IMR-90 (cell line): ENCODE measurements at regions not wholly inside any gene's neighbourhood (a gene's known extent, or its start where the extent isn't known, plus 50 kb on each side); places are given as distances from the start of the nearest gene placed in this dataset.

ENCODE experiments used
- ATAC-seq: fragments of 200-7000 bp; cut with Tn5 transposase; 2 replicates; pipeline ENCODE4 v1.9.1; 2020; ENCODE audit warnings: low read depth, mild to moderate bottlenecking, moderate library complexity
- BruUV-seq: library from RNA; stranded (reverse); fragments of 400-500 nt; replicated peaks from 2 replicates; lab custom pipeline; 2021; lab: Mats Ljungman, UMichigan
- CTCF ChIA-PET: fragments of 300-600 bp; formaldehyde crosslinking; extraction: SDS; loops from one replicate; lab custom pipeline; 2021; ENCODE audit warnings: antibody characterized with exemption; lab: Yijun Ruan, JAX
- POLR2A ChIA-PET: fragments of 300-600 bp; sonication (Branson Sonifier 250); formaldehyde crosslinking; loops from one replicate; lab custom pipeline; 2022; ENCODE audit warnings: antibody characterized with exemption; ENCODE audit not compliant: unreplicated experiment; lab: Charles Lee
- DNase-seq: peaks from one replicate; pipeline ENCODE4 v3.0.0; 2013
- H2AFZ ChIP-seq: replicated peaks from 2 replicates; pipeline ENCODE3; 2013; ENCODE audit warnings: low read length, mild to moderate bottlenecking; ENCODE audit not compliant: poor library complexity
- H2AK5ac ChIP-seq: 2 replicates; pipeline ENCODE4 v1.6.1; 2013; ENCODE audit warnings: low read depth, low read length, inconsistent platforms
- H2AK9ac ChIP-seq: replicated peaks from 2 replicates; pipeline ENCODE3; 2013; ENCODE audit warnings: mild to moderate bottlenecking, low read depth, low read length, moderate library complexity; ENCODE audit not compliant: poor library complexity
- H2BK120ac ChIP-seq: 2 replicates; pipeline ENCODE4 v1.6.1; 2013; ENCODE audit warnings: low read depth, low read length, inconsistent platforms
- H2BK15ac ChIP-seq: 3 replicates; pipeline ENCODE4 v1.6.1; 2013; ENCODE audit warnings: low read depth, low read length, inconsistent platforms
- H2BK20ac ChIP-seq: 2 replicates; pipeline ENCODE4 v1.6.1; 2013; ENCODE audit warnings: low read depth, mild to moderate bottlenecking, inconsistent platforms, low read length, moderate library complexity
- H2BK5ac ChIP-seq: 2 replicates; pipeline ENCODE4 v1.6.1; 2013; ENCODE audit warnings: mild to moderate bottlenecking, low read depth, low read length, inconsistent platforms; ENCODE audit not compliant: poor library complexity, severe bottlenecking
- H3K14ac ChIP-seq: replicated peaks from 2 replicates; pipeline ENCODE4 v1.6.1; 2013; ENCODE audit warnings: low read depth, low read length, inconsistent platforms
- H3K18ac ChIP-seq: 2 replicates; pipeline ENCODE4 v1.6.1; 2013; ENCODE audit warnings: low read depth, low read length, control low read depth
- H3K23ac ChIP-seq: 2 replicates; pipeline ENCODE4 v1.6.1; 2013; ENCODE audit warnings: low read depth, low read length, inconsistent platforms
- H3K27ac ChIP-seq: 2 replicates; pipeline ENCODE4 v1.5.1; 2013; ENCODE audit warnings: mild to moderate bottlenecking, control low read depth, low read length; ENCODE audit not compliant: insufficient read depth
- H3K27me3 ChIP-seq: 2 replicates; pipeline ENCODE4 v1.6.1; 2013; ENCODE audit warnings: low read length; ENCODE audit not compliant: control insufficient read depth, insufficient read depth
- H3K36me3 ChIP-seq: 2 replicates; pipeline ENCODE4 v1.6.1; 2013; ENCODE audit warnings: low read length, mixed read lengths; ENCODE audit not compliant: control insufficient read depth, insufficient read depth
- H3K4ac ChIP-seq: 2 replicates; pipeline ENCODE4 v1.6.1; 2013; ENCODE audit warnings: low read depth, low read length, inconsistent platforms
- H3K4me1 ChIP-seq: 2 replicates; pipeline ENCODE4 v1.6.1; 2013; ENCODE audit warnings: low read length, mixed read lengths; ENCODE audit not compliant: control insufficient read depth, insufficient read depth
- H3K4me2 ChIP-seq: 2 replicates; pipeline ENCODE4 v1.6.1; 2013; ENCODE audit warnings: low read depth, mild to moderate bottlenecking, control low read depth, low read length, moderate library complexity
- H3K4me3 ChIP-seq: 2 replicates; pipeline ENCODE4 v1.5.1; 2013; ENCODE audit warnings: low read depth, mild to moderate bottlenecking, control low read depth, low read length, moderate library complexity; ENCODE audit not compliant: insufficient read depth
- H3K56ac ChIP-seq: 2 replicates; pipeline ENCODE4 v1.6.1; 2013; ENCODE audit warnings: low read length, inconsistent platforms; ENCODE audit not compliant: insufficient read depth; ENCODE audit errors: extremely low read depth
- H3K79me1 ChIP-seq, 2 experiments: 2 replicates each; pipeline ENCODE4 v1.6.1; 2013; ENCODE audit warnings: low read length in 2 of 2, inconsistent platforms in 1 of 2, low read depth in 1 of 2
- H3K9ac ChIP-seq: 2 replicates; pipeline ENCODE4 v1.6.1; 2013; ENCODE audit warnings: low read depth, low read length, control low read depth
- H3K9me1 ChIP-seq: 2 replicates; pipeline ENCODE4 v1.6.1; 2013; ENCODE audit warnings: low read length, inconsistent platforms; ENCODE audit not compliant: insufficient read depth
- H3K9me3 ChIP-seq: 2 replicates; pipeline ENCODE4 v1.6.1; 2013; ENCODE audit warnings: low read length; ENCODE audit not compliant: control insufficient read depth, insufficient read depth
- H4K20me1 ChIP-seq: 2 replicates; pipeline ENCODE4 v1.6.1; 2013; ENCODE audit warnings: low read length, inconsistent platforms; ENCODE audit not compliant: insufficient read depth
- H4K5ac ChIP-seq: 2 replicates; pipeline ENCODE4 v1.6.1; 2013; ENCODE audit warnings: mild to moderate bottlenecking, low read depth, low read length, control low read depth
- H4K8ac ChIP-seq, 2 experiments: 2 replicates each; pipeline ENCODE4 v1.6.1; 2013; ENCODE audit warnings: low read depth in 2 of 2, low read length in 2 of 2, control low read depth in 1 of 2, inconsistent platforms in 1 of 2
- H4K91ac ChIP-seq: 2 replicates; pipeline ENCODE4 v1.6.1; 2013; ENCODE audit warnings: low read depth, low read length, inconsistent platforms; ENCODE audit not compliant: insufficient read depth
- BHLHE40 ChIP-seq: fragments of 150-350 bp; IDR thresholded peaks from 2 replicates; pipeline ENCODE4 v1.6.1; 2016; ENCODE audit warnings: mild to moderate bottlenecking, low read depth, low read length
- CEBPB ChIP-seq: IDR thresholded peaks from 2 replicates; pipeline ENCODE4 v1.6.1; 2012; ENCODE audit warnings: low read depth, low read length, improper control_type of control experiment
- CHD1 ChIP-seq: IDR thresholded peaks from 2 replicates; pipeline ENCODE4 v1.6.1; 2012; ENCODE audit warnings: low read depth, low read length, improper control_type of control experiment
- CTCF ChIP-seq: conservative IDR thresholded peaks from 2 replicates; pipeline ENCODE4 v1.5.1; 2012; ENCODE audit warnings: mild to moderate bottlenecking, low read depth, low read length, improper control_type of control experiment
- FOS ChIP-seq: fragments of 150-350 bp; IDR thresholded peaks from 2 replicates; pipeline ENCODE4 v1.6.1; 2016; ENCODE audit warnings: low read depth, low read length
- MAFK ChIP-seq: IDR thresholded peaks from 2 replicates; pipeline ENCODE4 v1.6.1; 2012; ENCODE audit warnings: low read depth, low read length, improper control_type of control experiment
- MAZ ChIP-seq: IDR thresholded peaks from 2 replicates; pipeline ENCODE4 v1.6.1; 2012; ENCODE audit warnings: low read depth, mild to moderate bottlenecking, low read length, improper control_type of control experiment, moderate library complexity, borderline replicate concordance
- MXI1 ChIP-seq: IDR thresholded peaks from 2 replicates; pipeline ENCODE4 v1.6.1; 2012; ENCODE audit warnings: low read depth, mild to moderate bottlenecking, low read length, moderate library complexity, borderline replicate concordance
- NFE2L2 ChIP-seq: fragments of 150-350 bp; IDR thresholded peaks from 2 replicates; pipeline ENCODE4 v1.6.1; 2016; ENCODE audit warnings: low read depth, mild to moderate bottlenecking, low read length
- POLR2A ChIP-seq: IDR thresholded peaks from 2 replicates; pipeline ENCODE4 v1.6.1; 2012; ENCODE audit warnings: mild to moderate bottlenecking, low read depth, low read length
- RAD21 ChIP-seq: IDR thresholded peaks from 2 replicates; pipeline ENCODE4 v1.6.1; 2012; ENCODE audit warnings: low read length, improper control_type of control experiment
- RCOR1 ChIP-seq: IDR thresholded peaks from 2 replicates; pipeline ENCODE4 v1.6.1; 2012; ENCODE audit warnings: mild to moderate bottlenecking, low read length, improper control_type of control experiment; ENCODE audit not compliant: insufficient replicate concordance
- RFX5 ChIP-seq: IDR thresholded peaks from 2 replicates; pipeline ENCODE4 v1.8.0; 2012; ENCODE audit warnings: low read depth, mild to moderate bottlenecking, low read length, moderate library complexity
- SMC3 ChIP-seq: fragments of 150-350 bp; IDR thresholded peaks from 2 replicates; pipeline ENCODE4 v1.6.1; 2016; ENCODE audit warnings: low read depth, mild to moderate bottlenecking, antibody characterized with exemption, low read length, moderate library complexity
- USF2 ChIP-seq: fragments of 150-350 bp; IDR thresholded peaks from 2 replicates; pipeline ENCODE4 v1.6.1; 2017; ENCODE audit warnings: mild to moderate bottlenecking, antibody characterized with exemption, low read length, low read depth
- WGBS, 2 experiments: methylation state at CpG; one replicate each; pipeline versions ENCODE4 v1.1.5 to v1.1.7; 2013; ENCODE audit warnings: missing lambda C conversion rate in 2 of 2; ENCODE audit not compliant: insufficient read length in 1 of 2; ENCODE audit errors: extremely low coverage in 2 of 2; 5-methylcytosine and 5-hydroxymethylcytosine counted together
- dilution Hi-C: fragments of 300-500 bp; cut with HindIII; formaldehyde crosslinking; loops from one replicate; pipeline ENCODE4 v1.14.3; 2018; ENCODE audit warnings: low sequenced_read_pairs; ENCODE audit not compliant: unreplicated experiment
- in situ Hi-C: fragments of 300-500 bp; cut with MboI; formaldehyde crosslinking; loops from 3 replicates; pipeline ENCODE4 v1.14.3; 2019; ENCODE audit warnings: low sequenced_read_pairs, inconsistent platforms, mixed read lengths
- intact Hi-C: fragments of 100-400 bp; cut with micrococcal nuclease; formaldehyde crosslinking; loops from 2 replicates; pipeline ENCODE4 v1.10.0; 2022
- TF ChIP-seq, protein P1 (sequence below): fragments of 150-350 bp; IDR thresholded peaks from 2 replicates; pipeline ENCODE4 v1.6.1; 2016; ENCODE audit warnings: low read depth, mild to moderate bottlenecking, low read length, moderate library complexity, borderline replicate concordance

DNA sequence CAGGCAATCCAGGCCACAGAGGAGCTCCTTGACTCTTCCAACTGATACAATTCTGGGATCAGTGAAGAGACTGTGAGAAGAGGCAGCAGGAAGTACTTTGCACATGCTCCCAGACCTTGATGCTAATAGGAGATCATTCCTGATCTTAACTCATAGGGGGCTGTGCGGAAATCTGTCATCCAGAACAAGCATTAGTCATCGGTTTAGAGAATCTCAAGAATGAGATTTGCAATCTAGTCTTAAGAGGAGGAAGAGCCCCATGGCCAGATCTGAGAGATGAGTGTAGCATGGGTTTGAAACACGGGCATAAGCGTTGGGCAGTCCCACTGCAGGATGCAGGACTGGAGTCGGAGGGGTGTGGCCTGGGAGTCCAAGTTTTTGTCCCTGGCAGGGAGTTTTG is 1081.1 kb downstream of the NAALADL2 start:
- no peak overlapping the region for H3K4me2 ChIP-seq
- H3K14ac ChIP-seq, result no peak overlapping the region
- H3K9me3 ChIP-seq, result peaks cover 10% of the 10 kb centered on the region
- 0 out of 2 replicates have a peak overlapping the region, but pooled peaks have one; percentile 41 for H2BK120ac ChIP-seq
- intact Hi-C loops, result no loop called here
- POLR2A ChIA-PET, result no interaction called here
- H3K36me3 ChIP-seq, result no peaks in the 10 kb centered on the region
- DNase-seq, result peak; percentile 46
- no peak for ATAC-seq
- no peak overlapping the region for H3K18ac ChIP-seq
- no TSS peak for BruUV-seq
- no peak overlapping the region for H4K91ac ChIP-seq
- no peak overlapping the region for H4K5ac ChIP-seq
- no peak overlapping the region; the same call in 1 of the 2 replicates for H3K4ac ChIP-seq
- no peaks in the 10 kb centered on the region for H3K9me1 ChIP-seq
- in situ Hi-C loops, result no loop called here
- H3K23ac ChIP-seq, result no peak overlapping the region
- no peaks in the 10 kb centered on the region for H3K79me1 ChIP-seq
- dilution Hi-C loops, result no loop called here
- no peaks in the 10 kb centered on the region for H3K4me1 ChIP-seq
- no peaks in the 10 kb centered on the region for H4K20me1 ChIP-seq
- no peak overlapping the region for H3K9ac ChIP-seq
- TF ChIP-seq CEBPB, result no peak
- TF ChIP-seq USF2, result no peak
- TF ChIP-seq SMC3, result no peak
- TF ChIP-seq, protein P1, sequence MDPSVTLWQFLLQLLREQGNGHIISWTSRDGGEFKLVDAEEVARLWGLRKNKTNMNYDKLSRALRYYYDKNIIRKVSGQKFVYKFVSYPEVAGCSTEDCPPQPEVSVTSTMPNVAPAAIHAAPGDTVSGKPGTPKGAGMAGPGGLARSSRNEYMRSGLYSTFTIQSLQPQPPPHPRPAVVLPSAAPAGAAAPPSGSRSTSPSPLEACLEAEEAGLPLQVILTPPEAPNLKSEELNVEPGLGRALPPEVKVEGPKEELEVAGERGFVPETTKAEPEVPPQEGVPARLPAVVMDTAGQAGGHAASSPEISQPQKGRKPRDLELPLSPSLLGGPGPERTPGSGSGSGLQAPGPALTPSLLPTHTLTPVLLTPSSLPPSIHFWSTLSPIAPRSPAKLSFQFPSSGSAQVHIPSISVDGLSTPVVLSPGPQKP, result no peak
- TF ChIP-seq RFX5, result no peak
- TF ChIP-seq CHD1, result no peak
- no peak for TF ChIP-seq MAZ
- no peak for TF ChIP-seq MAFK
- no peak for TF ChIP-seq MXI1
- no peak for TF ChIP-seq BHLHE40
- no peak for TF ChIP-seq CTCF
- no peak for TF ChIP-seq FOS
- TF ChIP-seq POLR2A, result no peak
- TF ChIP-seq RCOR1, result no peak
- TF ChIP-seq NFE2L2, result no peak
- TF ChIP-seq RAD21, result no peak
- H2BK15ac ChIP-seq, result no peak overlapping the region
- H2AK5ac ChIP-seq, result no peak overlapping the region
- H2AK9ac ChIP-seq, result no peak overlapping the region
- no peak overlapping the region for H3K56ac ChIP-seq
- no peak overlapping the region for H3K27ac ChIP-seq
- peak overlapping the region; percentile 27 for H2AFZ ChIP-seq
- no peak overlapping the region for H2BK5ac ChIP-seq
- H4K8ac ChIP-seq, result no peak overlapping the region
- H3K4me3 ChIP-seq, result no peak overlapping the region
- WGBS, 2 experiments, result 92% methylated on average over 2 of the region's 5 CpGs; no CpG with 5 or more reads in 1 of the 2 experiments
- H2BK20ac ChIP-seq, result no peak overlapping the region
- H3K27me3 ChIP-seq, result no peaks in the 10 kb centered on the region
- CTCF ChIA-PET, result interaction anchor here (0.6 kb wide), 2 partner anchors 17 to 738 kb away, joined by 3 to 4 read pairs; no protein-coding TSS in a partner anchor
